HCT116 (cell line): ENCODE measurements at regions not wholly inside any gene's neighbourhood (a gene's known extent, or its start where the extent isn't known, plus 50 kb on each side); places are given as distances from the start of the nearest gene placed in this dataset.

ENCODE experiments used
- CBX3 ChIP-seq: IDR thresholded peaks from 2 replicates; pipeline ENCODE4 v1.6.1; 2012; ENCODE audit warnings: low read depth
- POLR2A ChIP-seq: IDR thresholded peaks from 2 replicates; pipeline ENCODE4 v1.7.0; 2011; ENCODE audit warnings: borderline replicate concordance; ENCODE audit not compliant: insufficient read depth, insufficient read length; ENCODE audit errors: extremely low read depth
- POLR2AphosphoS5 ChIP-seq: IDR thresholded peaks from 2 replicates; pipeline ENCODE4 v1.6.1; 2011; ENCODE audit warnings: mild to moderate bottlenecking, low read depth, low read length, moderate library complexity
- SP1 ChIP-seq: IDR thresholded peaks from 2 replicates; pipeline ENCODE4 v1.6.1; 2012; ENCODE audit warnings: low read depth
- TCF7L2 ChIP-seq: IDR thresholded peaks from 2 replicates; pipeline ENCODE4 v1.7.0; 2011; ENCODE audit warnings: borderline replicate concordance, inconsistent platforms; ENCODE audit not compliant: insufficient read depth, insufficient read length; ENCODE audit errors: extremely low read depth
- YY1 ChIP-seq: IDR thresholded peaks from 2 replicates; pipeline ENCODE4 v1.6.1; 2011; ENCODE audit warnings: low read length, low read depth, moderate library complexity, mild to moderate bottlenecking; ENCODE audit not compliant: insufficient replicate concordance; ENCODE audit errors: extremely low read depth
- ZNF274 ChIP-seq: fragments of 200-500 bp; sonication (Bioruptor generic); IDR thresholded peaks from 2 replicates; pipeline ENCODE4 v1.6.1; 2014; ENCODE audit warnings: mild to moderate bottlenecking, low read depth, low read length, inconsistent platforms
- TF ChIP-seq, protein P1 (sequence below), 3 experiments: fragments of 200-600 bp in 1 of 3; sonication (generic) in 1 of 3; IDR thresholded peaks in 2 of 3; conservative IDR thresholded peaks in 1 of 3; 2 replicates each; pipeline ENCODE4 v1.5.1; 2012 to 2017; ENCODE audit warnings: low read depth in 2 of 3, low read length in 2 of 3, antibody characterized with exemption in 1 of 3, borderline replicate concordance in 1 of 3, control low read depth in 1 of 3, mild to moderate bottlenecking in 1 of 3, mixed read lengths in 1 of 3, mixed run types in 1 of 3, moderate library complexity in 1 of 3; ENCODE audit not compliant: insufficient read depth in 1 of 3

DNA sequence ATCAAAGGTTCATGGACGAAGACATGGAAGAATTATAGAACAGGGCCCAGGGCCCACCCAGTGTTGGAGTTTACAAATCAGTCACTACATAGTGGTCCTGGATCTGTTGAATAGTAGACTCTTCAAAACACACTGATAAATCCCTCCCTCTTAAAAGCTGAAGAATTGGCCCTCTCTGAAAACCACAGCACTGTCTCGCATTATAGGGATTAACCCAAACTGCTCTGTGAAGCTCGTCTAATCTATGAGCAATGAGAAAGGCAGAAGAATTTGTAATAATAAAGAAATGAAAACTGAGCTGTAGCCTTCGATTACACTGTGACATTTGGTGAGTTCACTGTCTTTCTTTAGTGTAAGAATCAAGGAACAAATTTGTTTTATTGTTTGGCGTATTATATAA, 92.5 kb upstream of the ZFP42 start:
- TF ChIP-seq POLR2A (no peak), SP1 (no peak), TCF7L2 (no peak), POLR2AphosphoS5 (no peak), ZNF274 (no peak), YY1 (no peak), CBX3 (no peak)
- TF ChIP-seq, protein P1, sequence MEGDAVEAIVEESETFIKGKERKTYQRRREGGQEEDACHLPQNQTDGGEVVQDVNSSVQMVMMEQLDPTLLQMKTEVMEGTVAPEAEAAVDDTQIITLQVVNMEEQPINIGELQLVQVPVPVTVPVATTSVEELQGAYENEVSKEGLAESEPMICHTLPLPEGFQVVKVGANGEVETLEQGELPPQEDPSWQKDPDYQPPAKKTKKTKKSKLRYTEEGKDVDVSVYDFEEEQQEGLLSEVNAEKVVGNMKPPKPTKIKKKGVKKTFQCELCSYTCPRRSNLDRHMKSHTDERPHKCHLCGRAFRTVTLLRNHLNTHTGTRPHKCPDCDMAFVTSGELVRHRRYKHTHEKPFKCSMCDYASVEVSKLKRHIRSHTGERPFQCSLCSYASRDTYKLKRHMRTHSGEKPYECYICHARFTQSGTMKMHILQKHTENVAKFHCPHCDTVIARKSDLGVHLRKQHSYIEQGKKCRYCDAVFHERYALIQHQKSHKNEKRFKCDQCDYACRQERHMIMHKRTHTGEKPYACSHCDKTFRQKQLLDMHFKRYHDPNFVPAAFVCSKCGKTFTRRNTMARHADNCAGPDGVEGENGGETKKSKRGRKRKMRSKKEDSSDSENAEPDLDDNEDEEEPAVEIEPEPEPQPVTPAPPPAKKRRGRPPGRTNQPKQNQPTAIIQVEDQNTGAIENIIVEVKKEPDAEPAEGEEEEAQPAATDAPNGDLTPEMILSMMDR (IDR thresholded peaks at IDR 0.05 in 2 of 3, conservative IDR thresholded peaks at IDR 0.05 in 1 of 3; ENCODE audit: borderline replicate concordance in 1 of 3, insufficient read depth in 1 of 3, low read depth in 2 of 3, low read length in 2 of 3) = no peak
